GM19395 (cell line): ENCODE measurements at regions not wholly inside any gene's neighbourhood (a gene's known extent, or its start where the extent isn't known, plus 50 kb on each side); places are given as distances from the start of the nearest gene placed in this dataset.
A peak's percentile ranks its signal among the peaks of the same experiment; 100 is the strongest.

Experiments used
- ATAC-seq: cut with Tn5 transposase; IDR thresholded peaks from one replicate; pipeline ENCODE4 v1.9.1; 2021; ENCODE audit warnings: mild to moderate bottlenecking, moderate library complexity; ENCODE audit not compliant: unreplicated experiment

GRCh38 chr10:108801775-108802517 lies 1121.4 kb downstream of the XPNPEP1 start:
- ATAC-seq = no peak

- ATAC-seq = no peak
Measured at GRCh38 chr10:108801220-108801619, 1122.1 kb downstream of the XPNPEP1 start.

- no peak for ATAC-seq
Measured at GRCh38 chr10:108797573-108797972, 1125.7 kb downstream of the XPNPEP1 start.

DNA sequence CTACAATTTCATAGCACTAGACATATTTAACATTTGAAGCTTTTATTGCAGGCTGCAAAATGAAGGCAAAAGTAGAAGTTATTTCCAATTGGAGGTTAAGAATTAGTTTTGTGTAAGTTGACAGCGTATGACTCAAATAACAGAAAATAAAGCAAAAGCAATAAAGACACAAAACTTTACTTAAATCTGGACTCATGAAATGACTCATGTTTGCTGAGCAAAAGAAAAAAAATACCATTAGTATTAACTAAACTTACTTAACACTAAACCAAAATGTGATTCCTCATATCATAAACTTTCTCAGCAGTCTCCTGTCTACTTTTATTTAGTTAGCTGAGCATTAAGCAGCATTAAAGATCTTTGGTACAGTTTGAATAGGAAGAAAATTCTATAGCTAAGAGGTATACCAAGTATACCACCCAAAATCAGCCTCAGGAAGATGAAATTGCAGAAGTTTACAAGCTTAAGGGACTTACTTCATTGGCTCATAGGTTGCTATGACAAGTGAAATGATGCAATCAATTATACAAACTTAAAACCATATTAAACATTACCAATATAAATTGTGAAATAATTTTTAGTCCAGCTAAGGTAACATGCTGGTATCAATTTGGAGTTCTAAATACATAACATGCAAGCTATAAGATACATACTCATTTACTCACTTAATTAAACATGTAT lies 1131.4 kb downstream of the XPNPEP1 start:
- no peak for ATAC-seq

DNA sequence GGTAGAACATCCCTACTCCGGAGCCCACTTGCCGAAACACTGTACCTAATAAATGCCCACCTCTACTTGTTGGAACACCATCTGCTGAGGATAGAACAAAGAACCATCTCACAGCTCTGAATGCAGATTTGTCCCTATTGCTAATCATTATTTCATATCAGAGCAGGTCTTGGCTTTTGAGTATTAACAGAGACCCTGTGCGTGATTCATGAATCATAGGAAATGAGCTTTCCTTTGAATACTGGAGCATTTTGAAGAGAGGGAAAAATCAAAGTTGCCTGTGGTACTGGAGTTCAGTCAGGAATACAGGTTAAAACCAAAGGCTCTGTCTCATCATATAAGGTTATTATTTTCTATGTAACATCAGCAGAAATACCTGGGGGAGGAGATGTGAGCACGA lies 1132.3 kb downstream of the XPNPEP1 start:
- ATAC-seq = no peak

DNA sequence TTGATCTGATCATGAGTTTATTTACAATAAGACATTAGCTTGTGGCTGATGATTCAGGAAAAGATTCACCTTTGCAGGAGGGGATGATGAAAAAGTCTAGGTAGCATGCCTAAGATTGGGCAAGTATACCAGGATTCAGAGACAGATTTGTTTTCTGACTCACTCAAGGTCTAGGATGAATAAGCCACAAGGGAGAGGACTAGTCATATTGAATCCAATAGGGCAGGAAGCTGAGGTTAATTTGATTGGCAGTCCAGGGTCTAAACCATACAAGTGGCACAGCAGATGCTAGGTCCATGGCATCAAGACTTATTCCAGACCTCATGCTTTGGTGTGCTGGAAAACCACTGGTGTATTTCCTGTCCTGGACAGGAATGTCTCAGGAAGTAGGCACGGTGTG lies 1133.4 kb downstream of the XPNPEP1 start:
- ATAC-seq = peak; percentile 87

DNA sequence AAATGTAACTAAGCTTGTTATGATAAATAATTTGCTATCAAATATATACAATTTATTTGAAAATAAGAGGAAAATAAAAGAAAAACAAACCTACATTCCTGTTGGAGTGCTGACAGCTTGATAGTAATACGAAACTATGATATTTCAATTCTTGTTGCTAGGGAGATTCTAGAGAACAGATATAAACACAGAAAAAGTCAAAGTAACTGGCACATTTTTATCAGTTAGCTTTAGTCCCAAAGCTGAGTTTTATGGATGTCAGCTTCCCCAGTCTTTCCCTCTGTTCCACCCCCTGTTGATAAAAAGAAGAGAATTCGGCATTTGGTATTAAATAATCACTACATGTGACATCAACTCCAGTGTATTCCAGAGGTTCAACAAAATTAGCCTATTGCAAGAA lies 1134.0 kb downstream of the XPNPEP1 start:
- no peak for ATAC-seq

DNA sequence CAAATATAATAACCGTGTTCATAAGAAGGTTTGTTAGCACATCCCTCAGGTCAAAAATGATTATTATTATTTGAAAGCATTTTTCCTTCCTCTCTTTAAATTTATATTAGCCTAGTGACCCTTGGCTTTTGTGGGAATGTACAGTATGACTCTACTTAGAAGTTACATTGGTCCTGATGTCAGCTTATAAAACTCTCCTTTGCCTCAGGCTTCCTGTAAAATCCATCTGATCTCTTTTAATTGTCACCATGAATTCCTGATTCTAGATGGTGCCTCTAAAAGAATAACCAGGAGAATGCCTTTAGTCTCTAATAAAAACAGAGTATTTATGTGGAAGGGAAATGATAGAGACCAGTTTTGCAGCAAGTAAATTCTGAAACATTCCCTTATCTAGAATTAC lies 1134.4 kb downstream of the XPNPEP1 start:
- ATAC-seq = no peak

GRCh38 chr10:108787932-108788331 lies 1135.4 kb downstream of the XPNPEP1 start:
- ATAC-seq = no peak

DNA sequence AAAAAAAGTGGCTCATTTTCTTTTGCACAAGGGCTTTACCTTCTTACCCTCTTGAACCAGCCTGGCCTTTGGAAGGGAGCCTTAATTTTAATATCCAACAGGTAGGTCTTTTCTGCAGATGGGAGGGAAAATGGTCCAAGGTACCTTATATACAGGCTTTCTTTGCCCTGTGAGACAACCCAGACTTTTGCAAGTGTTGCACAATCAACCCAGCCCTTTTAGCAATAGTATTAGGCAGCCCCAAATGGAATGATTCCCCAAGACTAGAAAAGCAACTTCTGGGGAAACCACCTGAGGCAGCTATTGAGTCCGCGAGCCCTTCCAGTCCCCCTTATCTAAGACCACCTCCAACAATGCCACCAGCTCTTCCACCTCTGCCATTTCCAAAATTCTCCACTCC lies 1138.3 kb downstream of the XPNPEP1 start:
- no peak for ATAC-seq

- no peak for ATAC-seq
Measured at GRCh38 chr10:108784534-108784933, 1138.8 kb downstream of the XPNPEP1 start.

- peak; percentile 81 for ATAC-seq
Measured at GRCh38 chr10:108783897-108784296, 1139.4 kb downstream of the XPNPEP1 start.

- no peak for ATAC-seq
Measured at GRCh38 chr10:108782411-108782810, 1140.9 kb downstream of the XPNPEP1 start.

DNA sequence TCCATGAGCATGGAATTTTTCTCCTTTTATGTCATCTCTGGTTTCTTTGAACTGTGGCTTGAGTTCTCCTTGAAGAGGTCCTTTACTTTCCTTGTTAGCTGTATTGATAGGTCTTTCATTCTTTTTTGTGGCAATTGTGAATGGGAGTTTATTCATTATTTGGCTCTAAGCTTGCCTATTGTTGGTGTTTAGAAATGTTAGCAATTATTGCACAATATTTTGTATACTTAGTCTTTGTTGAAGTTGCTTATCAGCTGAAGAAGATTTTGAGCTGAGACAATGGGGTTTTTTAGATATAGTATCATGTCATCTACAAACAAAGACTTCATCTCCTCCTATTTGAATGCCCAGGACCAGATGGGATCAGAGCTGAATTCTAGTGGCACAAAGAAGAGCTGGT lies 1143.8 kb downstream of the XPNPEP1 start:
- ATAC-seq = no peak

DNA sequence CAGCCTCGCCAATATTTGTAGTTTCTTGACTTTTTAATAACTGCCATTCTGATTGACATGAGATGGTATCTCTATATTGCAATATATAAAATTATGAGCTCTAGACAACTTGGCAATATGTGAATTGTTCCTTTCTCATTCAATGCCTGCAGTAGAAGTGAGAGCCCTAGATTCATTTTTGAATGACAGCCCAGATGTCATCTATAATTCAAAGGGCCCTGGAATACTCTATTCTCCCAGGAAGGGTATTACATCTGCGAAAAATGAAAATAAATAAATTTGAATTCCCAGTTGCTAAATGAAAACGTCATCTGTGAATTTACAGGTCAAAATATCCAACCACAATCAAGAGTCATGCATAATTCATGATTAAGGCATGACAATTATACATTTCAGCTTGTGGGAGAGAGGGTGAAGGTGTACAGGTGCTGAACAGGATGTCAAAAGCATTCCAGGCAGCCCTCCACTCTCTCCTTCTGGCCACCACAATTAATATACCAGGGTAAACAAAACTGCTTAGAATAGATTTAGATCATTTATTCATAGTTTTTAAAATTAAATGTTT lies 1147.3 kb downstream of the XPNPEP1 start:
- ATAC-seq = no peak

- no peak for ATAC-seq
Measured at GRCh38 chr10:108771106-108771505, 1152.2 kb downstream of the XPNPEP1 start.

GRCh38 chr10:108765794-108766193 lies 1157.5 kb downstream of the XPNPEP1 start:
- ATAC-seq = no peak

- ATAC-seq = no peak
Measured at GRCh38 chr10:108757946-108758345, 1165.4 kb downstream of the XPNPEP1 start.

DNA sequence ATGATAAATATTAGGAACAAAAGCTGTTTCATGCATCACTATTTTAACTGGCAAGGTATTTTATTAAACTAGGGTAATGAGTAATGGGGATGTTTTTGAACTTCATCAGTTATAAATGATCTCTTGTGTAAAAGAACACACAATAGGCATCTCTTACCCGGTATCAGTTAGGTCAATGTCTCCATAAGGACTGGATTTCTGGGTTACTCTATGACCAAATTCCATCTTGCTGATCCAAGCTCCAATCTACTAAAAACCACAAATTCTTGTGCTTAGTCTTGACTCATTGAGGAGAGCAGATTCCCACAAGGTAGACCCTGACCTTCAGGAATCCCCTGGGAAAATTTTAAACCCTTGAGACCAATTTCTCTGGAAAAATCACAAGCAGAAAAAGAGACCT lies 1167.7 kb downstream of the XPNPEP1 start:
- ATAC-seq = no peak

- no peak for ATAC-seq
Measured at GRCh38 chr10:108753326-108753725, 1170.0 kb downstream of the XPNPEP1 start.

DNA sequence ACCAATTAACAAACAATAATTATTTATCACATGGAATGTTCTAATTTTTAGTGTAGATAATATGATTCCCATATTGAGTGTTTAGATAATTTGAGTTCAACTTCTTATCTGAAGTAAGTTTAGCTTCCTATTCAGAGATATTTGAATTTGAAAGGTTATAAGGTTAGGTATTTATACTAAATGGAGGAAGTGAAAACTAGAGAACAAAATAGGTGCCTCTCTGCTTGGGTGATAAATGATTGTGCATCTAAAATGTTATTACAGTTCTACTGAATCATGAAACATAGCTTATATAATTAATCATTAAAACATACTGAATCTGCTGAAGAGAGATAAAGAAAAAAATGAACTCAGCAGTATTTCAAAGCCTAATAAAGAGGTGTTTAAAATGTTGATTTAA lies 1174.3 kb downstream of the XPNPEP1 start:
- peak; percentile 79 for ATAC-seq

DNA sequence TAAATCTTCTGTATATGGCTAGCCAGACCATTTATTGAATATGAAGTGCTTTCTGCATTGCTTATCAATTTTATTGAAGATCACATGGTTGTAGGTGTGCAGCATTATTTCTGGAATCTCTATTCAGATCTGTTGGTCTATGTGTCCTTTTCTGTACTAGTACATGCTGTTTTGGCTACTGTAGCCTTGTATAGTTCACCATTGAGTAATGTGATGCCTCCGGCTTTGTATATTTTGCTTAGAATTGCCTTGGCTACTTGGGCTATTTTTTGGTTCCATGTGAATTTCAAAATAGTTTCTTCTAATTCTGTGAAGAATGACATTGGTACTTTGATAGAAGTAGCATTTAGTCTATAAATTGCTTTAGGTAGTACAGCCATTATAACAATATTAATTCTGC lies 1187.2 kb downstream of the XPNPEP1 start:
- no peak for ATAC-seq
